GM19099 (cell line): ENCODE measurements at regions not wholly inside any gene's neighbourhood (a gene's known extent, or its start where the extent isn't known, plus 50 kb on each side); places are given as distances from the start of the nearest gene placed in this dataset.

Source experiments
- POLR2A ChIP-seq: IDR thresholded peaks from 3 replicates; pipeline ENCODE4 v1.6.1; 2011; ENCODE audit warnings: low read depth; ENCODE audit not compliant: insufficient read length; ENCODE audit errors: extremely low read depth

DNA sequence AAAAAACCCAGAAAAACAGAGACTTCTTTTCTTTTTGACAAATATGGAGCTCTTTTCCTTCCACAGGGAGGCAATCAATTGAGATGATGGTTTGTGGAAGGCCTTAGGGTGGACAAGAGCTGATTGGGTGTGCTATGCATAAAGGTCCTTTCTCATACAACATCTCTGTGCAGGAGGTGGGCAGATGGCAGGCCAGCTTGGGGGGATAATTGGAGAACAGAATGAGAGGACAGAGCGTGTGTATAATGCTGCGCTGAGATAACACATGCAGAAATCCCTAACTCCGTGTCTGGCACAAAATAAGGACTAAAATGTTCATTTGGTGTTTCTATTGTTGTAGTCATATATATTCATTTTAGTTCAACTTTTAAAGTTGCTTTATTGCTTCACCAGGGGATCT is 159.0 kb upstream of the MEF2C start:
- TF ChIP-seq POLR2A, result no peak

DNA sequence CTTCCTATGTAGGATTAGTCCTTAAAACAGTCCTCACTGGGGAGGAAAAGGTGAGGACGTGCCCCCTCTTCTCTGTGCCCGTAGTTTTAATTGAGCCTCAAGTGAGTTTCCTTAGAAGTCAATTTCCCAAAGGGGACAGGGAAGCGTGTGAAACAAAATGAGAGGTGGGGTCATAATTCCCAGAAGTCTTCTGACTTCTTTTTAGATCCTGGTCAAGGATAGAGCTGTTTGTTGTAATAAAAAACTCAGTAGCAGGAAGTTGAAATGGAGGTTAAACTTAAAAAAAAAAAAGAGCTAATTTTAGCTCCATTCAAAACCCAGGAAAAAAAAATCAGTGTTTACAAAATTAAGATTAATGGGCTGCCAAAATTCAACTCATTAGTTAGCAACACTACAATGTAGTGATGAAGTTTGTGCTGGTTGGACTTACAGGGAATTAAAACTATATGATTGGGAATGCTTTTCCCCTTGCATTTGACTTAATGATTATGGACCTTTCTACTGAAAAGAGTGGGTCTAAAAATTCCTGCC is 158.3 kb upstream of the MEF2C start:
- TF ChIP-seq POLR2A, result no peak

DNA sequence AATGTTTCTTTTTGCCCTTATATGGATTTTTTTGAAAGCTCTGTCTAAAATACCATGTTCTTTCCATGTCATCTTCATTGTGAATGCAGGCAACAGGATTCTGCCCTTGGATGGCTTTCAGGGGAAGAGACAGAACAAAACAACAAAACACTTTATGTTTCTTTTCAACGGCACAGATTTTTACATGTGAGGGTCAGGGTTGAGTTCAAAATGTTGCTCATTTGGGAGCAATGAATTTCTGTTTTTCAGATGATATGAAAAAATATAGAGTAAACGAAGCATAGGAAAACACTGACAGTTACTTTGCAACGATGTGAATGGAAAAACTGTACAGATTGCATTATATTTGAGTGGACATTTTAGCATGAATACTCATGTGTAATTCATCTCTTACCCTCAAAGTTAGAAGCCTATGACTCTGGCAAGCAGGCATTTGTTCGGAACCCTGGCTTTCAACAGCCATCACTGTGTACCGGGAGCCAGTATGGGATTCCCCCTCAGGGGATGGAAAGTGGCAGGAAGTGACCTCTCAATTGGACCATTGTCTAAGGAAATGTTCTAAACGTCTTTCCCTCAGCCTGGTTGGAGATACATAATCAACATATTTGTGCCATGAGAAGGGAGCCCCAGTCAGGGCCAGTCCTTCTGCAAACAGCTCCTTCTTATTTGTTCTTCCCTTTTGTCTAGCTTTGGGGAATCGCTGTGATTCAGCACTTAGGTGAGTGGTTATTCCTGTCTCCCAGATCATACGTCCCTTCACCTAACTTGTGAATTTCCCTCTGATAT is 153.9 kb upstream of the MEF2C start:
- no peak for TF ChIP-seq POLR2A

DNA sequence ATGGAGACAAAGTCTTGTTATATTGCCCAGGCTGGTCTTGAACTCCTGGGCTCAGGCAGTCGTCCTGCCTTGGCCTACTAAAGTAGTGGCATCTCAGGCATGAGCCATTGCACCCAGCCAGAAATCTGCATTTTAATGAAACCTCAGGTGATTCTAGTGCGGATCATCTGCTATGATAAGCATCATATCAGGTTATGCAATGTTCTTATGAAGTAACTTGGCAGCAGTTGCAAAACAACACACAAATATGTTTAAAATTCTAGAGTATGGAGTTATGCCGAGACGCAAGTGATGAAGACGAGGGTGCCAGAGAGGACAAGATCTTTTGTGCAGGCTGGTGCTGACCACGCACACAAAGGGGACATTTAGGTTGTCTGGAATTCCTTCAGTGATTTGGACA is 153.2 kb upstream of the MEF2C start:
- no peak for TF ChIP-seq POLR2A

DNA sequence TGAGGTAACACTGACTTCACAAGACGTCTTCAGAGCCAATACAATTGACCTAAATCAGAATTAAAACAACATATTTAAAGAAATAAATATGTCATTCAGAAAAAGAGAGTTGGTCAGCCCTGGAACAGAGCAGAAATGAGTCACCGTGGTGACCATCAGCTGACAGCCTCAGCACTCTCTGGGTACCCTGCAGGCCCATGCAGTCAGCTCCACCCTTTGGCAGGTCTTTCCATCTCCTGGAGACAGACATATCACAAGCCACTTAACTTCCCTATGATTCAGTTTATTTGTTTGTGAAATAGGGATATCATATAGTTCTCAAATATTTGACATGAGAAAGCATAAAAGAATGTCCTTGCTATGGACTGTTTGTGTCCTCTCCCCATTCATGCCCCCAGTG is 151.6 kb upstream of the MEF2C start:
- no peak for TF ChIP-seq POLR2A

DNA sequence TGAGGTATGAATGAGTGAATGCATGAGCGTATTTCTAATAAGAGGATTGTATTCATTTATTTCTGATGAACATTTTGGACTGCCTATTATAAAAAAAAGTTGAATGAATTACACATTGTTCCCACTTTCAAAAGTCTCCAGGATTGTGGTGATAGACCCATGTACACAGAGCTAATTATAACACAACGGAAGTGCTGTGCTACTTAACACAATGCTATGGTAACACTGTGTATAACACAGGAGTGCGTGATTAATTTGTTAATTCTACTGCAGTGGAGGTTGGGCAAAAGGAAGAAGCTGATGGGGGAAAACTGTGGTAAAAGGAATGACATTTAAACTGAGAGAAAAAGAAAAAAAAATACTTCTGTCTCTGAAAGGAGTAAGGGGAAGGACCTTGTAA is 147.8 kb upstream of the MEF2C start:
- no peak for TF ChIP-seq POLR2A

DNA sequence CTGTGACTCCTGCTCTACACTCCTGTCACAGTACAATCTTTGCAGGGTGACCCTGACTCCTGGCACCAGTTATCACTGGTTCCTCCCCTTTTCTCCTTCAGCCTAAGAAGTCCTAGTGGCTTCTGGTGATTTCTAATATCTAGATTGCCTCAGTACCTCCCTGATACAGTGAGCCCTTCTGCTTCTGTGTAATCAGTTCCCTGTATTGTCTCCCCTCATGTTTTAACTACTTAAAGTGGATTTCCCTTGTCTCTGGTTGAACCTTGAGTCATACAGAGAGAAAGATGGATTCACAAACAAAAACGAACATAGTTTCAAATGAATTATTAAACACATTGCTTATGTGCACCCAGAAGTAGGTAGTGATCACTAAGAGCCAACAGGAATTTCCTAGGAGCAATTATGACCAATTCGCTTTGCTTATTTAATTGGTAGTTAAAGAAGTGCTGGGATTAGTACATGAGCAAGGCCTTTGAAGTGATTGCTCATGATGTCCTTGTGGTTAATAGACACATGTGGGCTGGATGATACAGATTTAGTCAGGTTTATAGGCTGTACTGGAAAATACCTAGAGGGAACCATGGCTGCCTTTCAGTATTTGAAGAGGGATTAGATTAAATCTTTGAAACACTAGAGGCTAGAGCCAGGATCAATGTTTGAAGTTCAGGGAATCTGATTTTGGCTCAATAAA is 145.8 kb upstream of the MEF2C start:
- TF ChIP-seq POLR2A, result no peak

DNA sequence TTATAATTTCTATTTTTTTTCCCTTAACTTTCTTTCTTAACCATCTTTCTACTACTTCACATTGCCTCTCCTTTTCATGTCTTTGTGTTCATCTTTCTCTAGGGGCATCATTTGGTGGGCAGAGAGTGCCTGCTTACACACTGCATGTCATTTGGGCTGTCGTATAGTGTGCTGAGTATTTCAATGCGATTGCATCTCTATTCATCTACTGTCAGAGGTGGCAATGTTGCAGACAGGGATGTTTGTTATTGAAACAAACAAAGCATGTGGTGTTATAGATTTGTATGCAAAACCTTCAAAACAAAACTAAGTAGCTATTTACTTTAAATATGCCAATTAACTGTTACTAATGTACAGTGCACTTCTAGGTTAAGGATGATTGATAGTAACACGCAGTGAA is 141.1 kb upstream of the MEF2C start:
- TF ChIP-seq POLR2A, result no peak

DNA sequence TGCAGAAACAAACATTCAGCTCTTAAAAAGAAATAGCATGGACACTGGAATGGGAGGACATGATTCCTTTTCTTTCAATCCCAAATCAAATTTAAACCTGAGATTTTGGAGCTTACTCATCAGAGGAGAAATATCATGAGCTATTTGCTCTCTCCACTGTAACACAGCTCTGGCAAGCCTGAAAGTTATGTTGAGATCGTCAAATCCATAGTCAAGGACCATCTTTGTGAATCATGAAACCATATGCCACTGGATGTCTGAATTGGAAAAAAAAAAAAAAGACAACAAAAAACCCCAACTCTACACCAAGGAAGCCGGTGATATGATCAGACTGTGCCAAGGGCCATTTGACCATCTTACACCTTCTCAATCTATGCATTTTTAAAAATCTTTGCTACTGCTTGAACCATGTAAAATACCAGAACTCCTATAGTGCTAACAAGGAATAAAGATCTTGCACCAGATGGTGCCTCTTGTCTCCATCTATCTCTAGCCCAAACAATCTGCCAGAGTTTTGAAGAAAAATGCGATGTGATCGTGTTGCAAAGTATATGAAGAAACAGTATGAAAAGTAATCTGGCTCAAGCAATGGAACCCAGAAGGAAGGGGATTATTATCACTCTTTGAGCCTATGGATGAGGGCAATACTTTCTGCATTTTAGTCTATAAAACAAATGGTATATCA is 138.1 kb upstream of the MEF2C start:
- no peak for TF ChIP-seq POLR2A

DNA sequence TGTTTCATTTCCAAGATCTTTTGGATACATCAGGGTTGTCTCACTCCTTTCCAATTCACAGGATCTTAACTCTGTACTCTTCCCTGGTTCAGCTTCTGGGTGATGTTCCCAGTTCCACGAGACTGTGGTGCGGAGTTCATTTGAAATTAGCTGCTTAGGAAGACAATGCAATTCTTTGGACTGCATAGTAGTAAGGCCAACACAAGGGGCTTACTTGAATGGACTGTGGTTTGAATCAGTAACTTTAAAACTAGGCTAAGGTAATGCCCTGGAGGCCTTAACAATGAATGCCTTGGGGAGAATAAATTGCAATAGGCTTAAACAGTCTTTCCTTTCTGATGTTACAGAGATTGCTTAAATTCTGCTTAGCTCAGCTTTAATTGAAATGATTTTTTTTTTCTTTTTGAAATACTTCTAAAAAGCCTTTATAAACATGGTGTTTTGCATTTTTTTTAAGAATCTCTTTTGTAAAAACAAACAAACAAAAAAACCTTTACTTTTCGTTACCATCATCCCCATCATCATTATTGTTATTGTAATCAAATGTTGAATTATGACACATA is 133.8 kb upstream of the MEF2C start:
- TF ChIP-seq POLR2A, result no peak

DNA sequence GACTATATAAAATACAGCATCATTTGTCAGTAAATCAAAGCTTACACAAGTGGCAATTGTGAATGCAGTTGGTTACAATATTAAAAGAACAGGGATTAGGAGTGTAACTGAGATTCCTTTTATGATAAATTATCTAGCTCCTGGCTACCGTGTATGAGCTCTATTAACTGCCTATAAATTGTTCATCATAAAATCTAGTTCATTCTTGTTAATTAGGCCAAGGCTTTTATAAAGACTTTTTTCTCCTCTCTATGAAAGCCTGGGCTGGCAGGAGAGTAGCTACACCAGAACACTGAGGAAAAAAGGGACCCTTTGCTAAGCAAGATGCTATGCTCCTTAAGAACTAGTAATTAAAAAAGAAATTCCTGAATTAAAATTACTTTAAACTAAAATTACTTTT is 132.4 kb upstream of the MEF2C start:
- TF ChIP-seq POLR2A, result no peak

DNA sequence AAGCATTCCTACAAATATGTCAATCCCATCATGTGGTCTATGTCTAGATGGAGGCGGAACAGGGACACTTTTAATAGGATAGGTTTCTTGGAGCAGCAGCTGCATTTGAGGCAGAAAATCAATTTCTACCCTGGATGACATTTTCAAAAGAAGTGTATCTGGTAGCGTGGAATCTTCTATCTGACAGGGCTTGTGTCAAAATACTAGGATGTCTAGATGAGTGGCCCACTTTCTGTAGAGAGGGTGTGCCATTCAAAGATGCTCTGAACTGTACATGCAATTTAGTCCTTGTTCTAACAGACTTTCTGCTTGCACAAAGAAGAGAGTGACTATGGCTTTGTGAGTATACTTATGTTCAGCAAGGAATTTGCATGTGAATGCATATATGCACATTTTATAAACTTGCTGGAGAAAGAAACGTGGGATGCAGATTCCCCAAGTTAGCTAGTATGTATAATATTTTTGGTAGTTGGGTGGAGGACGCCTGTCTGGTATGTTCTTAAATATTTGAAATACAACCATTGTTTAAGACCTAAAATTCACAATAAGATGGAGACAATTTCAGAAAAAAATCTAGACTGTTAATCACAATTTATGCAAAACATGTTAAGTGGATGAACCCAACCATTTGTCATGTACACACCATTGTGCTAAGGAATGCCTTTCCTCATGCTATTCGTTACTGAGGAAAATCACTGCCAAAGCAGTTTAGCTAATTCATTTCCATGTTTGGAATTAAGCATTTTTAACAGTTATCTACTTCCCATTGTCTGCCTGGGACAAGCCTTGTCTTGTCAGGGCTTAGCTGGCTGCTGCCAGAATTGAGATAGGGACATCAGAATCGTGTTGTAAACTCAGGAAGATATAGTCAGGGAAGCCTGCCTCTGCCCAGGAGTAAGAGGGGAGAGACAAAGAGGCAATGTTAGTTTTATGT is 129.1 kb upstream of the MEF2C start:
- no peak for TF ChIP-seq POLR2A

DNA sequence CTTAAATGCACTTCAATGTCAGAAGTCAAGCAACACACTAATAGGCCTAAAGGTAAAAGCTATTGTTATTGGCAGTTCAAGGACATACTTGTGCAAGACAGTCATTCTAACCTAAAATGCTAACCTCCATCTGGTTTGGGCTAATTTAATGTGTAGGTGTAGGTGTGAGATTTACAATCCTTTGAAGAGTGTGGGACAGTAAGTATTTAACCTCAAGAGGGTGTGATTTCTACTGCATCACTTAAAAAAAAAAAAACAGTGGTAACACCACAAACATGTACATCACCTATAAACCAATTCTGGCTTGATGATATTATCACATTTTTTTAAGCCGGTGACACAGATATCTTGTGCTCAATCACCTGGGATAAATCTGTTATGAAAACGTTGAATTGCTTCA is 127.5 kb upstream of the MEF2C start:
- no peak for TF ChIP-seq POLR2A

DNA sequence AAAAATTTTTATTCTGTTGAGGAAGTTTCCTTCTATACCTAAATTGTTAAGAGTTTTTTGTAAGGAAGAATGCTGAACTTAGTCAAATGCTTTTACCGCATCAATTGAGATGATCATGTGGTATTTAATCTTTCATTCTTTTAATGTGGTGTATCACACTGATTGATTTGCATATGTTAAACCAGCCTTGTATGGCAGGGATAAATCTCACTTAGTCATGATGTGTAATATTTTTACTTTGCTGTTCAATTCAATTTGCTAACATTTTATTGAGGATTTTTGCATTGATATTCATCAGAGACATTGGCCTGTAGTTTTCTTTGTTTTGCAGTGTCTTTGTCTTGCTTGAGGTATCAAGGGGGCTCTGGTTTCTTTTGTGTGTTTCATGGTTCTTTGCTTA is 125.3 kb upstream of the MEF2C start:
- TF ChIP-seq POLR2A, result no peak
